ENCODE measurements at regions not wholly inside any gene's neighbourhood (a gene's known extent, or its start where the extent isn't known, plus 50 kb on each side); places are given as distances from the start of the nearest gene placed in this dataset.

GRCh38 chr1:183710734-183711133 is 57.6 kb upstream of the APOBEC4 start:
- TF ChIP-seq CTCF (IDR thresholded peaks at IDR 0.05; ENCODE audit: low read length) (no peak), EZH2 (optimal IDR thresholded peaks at IDR 0.05; ENCODE audit: low read depth, low read length) (no peak), EZH2phosphoT487 (IDR thresholded peaks at IDR 0.05; ENCODE audit: low read length) (no peak)

All from MM.1S (cell line).